ENCODE measurements at regions not wholly inside any gene's neighbourhood (a gene's known extent, or its start where the extent isn't known, plus 50 kb on each side); places are given as distances from the start of the nearest gene placed in this dataset.

DNA sequence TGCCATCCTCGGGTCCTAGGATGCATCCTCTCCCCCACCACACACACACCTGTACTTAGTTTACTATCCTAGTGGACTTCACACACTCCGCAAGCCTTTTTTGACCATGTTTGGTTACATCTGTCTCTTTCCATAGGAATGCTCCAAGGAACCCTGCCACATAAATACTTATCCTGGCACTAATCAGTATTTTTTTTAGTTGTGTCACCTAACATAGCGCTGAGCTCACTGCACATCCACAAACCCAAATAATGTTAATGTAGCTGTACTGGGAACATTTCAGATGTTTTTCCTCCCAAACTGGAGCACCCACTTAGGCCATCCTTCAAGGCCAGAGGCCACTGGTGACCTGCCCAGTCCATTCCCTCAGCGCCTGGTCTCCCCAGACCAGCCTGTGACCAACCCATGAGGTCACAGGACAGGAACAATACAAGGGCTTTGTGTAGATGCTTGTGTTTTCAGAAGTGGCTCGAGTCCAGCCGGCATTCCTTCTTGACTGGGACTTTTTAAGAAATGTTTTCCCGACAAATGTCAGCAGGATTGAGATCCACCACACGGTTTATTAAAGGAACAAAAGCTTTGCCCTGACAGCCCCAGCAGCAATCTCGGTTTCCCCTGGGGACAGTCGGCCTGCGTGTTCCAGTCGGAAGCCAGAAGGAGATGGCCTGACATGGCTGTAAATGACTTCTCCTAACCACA lies 181.4 kb downstream of the JCAD start:
- Histone ChIP-seq H3K4me3 (no peak overlapping the region), H3K27me3 (ENCODE audit: insufficient read depth in 3 of 3, low read length in 2 of 3) (no peaks in the 10 kb centered on the region), H3K4me1 (no peaks in the 10 kb centered on the region), H3K9me3 (no peaks in the 10 kb centered on the region), H3K27ac (no peak overlapping the region), H3K36me3 (ENCODE audit: insufficient read depth in 1 of 2, low read depth in 1 of 2) (no peaks in the 10 kb centered on the region)
- intact Hi-C loops (cut with DNase I) = no loop called here
- TF ChIP-seq, protein P1, sequence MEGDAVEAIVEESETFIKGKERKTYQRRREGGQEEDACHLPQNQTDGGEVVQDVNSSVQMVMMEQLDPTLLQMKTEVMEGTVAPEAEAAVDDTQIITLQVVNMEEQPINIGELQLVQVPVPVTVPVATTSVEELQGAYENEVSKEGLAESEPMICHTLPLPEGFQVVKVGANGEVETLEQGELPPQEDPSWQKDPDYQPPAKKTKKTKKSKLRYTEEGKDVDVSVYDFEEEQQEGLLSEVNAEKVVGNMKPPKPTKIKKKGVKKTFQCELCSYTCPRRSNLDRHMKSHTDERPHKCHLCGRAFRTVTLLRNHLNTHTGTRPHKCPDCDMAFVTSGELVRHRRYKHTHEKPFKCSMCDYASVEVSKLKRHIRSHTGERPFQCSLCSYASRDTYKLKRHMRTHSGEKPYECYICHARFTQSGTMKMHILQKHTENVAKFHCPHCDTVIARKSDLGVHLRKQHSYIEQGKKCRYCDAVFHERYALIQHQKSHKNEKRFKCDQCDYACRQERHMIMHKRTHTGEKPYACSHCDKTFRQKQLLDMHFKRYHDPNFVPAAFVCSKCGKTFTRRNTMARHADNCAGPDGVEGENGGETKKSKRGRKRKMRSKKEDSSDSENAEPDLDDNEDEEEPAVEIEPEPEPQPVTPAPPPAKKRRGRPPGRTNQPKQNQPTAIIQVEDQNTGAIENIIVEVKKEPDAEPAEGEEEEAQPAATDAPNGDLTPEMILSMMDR (IDR thresholded peaks at IDR 0.05) = no peak
- 64 to 74% (median 65%) methylated on average over 12 of the region's 12 CpGs for WGBS, 3 donors
- no peak for DNase-seq
- no peak for ATAC-seq

DNA sequence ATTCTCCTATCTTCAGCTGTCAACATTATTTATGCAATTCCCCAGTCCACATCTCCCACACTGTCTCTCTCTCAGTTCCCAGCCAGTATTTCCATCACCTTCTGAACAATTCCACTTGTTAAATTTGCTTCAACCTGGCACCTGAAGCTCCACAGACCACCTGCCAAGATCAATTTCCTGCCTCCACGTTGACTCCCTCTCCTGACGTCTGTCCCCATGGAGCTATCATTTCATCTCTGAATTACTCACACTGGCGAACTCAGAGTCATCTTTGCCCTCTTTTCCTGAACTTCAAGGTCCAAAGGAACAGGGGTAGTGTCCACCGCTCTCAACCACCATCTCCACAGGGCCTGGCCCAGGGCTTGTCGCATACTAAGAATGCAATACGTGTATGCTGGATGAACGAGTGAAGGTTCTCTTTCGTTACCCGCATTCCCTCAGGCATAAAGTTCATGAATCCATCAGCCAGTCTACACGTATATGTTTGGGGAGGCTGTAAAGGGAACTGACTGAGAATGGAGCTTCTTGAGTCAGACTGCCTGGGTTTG lies 183.3 kb downstream of the JCAD start:
- H3K4me3 ChIP-seq = no peak overlapping the region
- TF ChIP-seq, protein P1 (IDR thresholded peaks at IDR 0.05) = no peak
- no peaks in the 10 kb centered on the region for H3K27me3 ChIP-seq (ENCODE audit: insufficient read depth in 3 of 3, low read length in 2 of 3)
- 85 to 86% (median 85%) methylated on average over 10 of the region's 10 CpGs for WGBS, 3 donors
- ATAC-seq (no peak), DNase-seq (no peak)
- no peaks in the 10 kb centered on the region for H3K4me1 ChIP-seq
- H3K36me3 ChIP-seq (ENCODE audit: insufficient read depth in 1 of 2, low read depth in 1 of 2) = no peaks in the 10 kb centered on the region
- H3K9me3 ChIP-seq = no peaks in the 10 kb centered on the region
- intact Hi-C loops (cut with DNase I) = no loop called here
- H3K27ac ChIP-seq = no peak overlapping the region

DNA sequence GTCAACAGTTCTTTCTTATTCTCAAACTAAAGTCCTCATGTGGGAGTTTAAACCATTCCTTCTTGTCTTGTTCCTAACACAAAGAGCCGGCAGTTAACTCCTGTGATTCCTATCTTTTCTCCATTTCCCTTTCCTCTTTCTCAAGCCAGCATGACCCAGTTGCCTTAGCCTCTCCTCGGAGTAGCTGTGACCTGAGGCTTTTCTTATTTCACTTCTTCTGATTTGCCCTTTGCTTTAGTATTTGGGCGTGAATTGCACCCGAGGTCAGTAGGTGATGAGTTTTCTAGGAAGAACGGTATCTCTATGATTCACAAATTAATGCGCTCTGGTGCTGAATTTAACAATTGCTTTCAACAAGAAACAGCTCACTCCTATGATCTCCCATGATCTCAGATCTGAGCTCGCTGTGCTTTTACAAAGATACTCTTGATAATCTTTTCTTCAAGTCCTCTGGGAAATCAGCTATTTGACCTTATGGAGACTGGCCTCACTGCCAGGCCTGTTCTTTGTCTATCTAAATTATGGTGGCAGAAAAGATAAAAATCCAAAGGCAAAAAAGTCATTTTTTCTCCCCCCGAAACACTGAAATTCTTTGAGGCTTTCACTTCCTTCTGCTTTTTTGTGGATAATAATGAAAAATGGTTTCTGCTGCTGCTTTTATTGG lies 184.6 kb downstream of the JCAD start:
- H3K27ac ChIP-seq = no peak overlapping the region
- no peaks in the 10 kb centered on the region for H3K36me3 ChIP-seq (ENCODE audit: insufficient read depth in 1 of 2, low read depth in 1 of 2)
- no peaks in the 10 kb centered on the region for H3K27me3 ChIP-seq (ENCODE audit: insufficient read depth in 3 of 3, low read length in 2 of 3)
- no peak for DNase-seq
- TF ChIP-seq, protein P1 (IDR thresholded peaks at IDR 0.05) = no peak
- no peaks in the 10 kb centered on the region for H3K4me1 ChIP-seq
- ATAC-seq = no peak
- WGBS, 3 donors = 64 to 73% (median 70%) methylated on average over 8 of the region's 8 CpGs
- intact Hi-C loops (cut with DNase I) = loop anchor here in 1 of 2 donors (5.0 kb wide), 1 partner anchor 53 kb away; no protein-coding TSS in a partner anchor
- H3K4me3 ChIP-seq = no peak overlapping the region
- no peaks in the 10 kb centered on the region for H3K9me3 ChIP-seq

DNA sequence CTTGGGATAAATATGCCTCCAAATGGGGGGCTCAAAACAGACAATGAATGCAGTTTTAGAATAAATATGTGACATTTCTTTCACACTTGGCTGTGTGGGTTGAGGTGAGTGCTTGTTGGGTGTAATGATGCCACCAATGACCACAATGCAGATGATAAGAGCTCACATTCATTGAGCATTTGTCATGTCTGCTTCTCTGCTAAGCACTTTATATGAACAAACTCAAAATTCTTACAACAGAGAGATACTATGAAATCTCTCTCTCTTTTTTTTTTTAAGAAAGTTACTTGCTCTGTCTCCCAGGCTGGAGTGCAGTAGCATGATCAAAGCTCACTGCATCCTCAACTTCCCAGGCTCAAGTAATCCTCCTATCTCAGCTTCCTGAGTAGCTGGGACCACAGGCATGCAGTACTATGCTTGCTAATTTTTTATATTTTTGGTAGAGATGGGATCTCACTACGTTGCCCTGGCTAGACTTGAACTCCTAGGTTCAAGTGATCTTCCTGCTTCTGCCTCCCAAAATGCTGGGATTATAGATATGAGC lies 185.4 kb downstream of the JCAD start:
- Histone ChIP-seq H3K4me3 (no peak overlapping the region), H3K9me3 (no peaks in the 10 kb centered on the region), H3K27ac (no peak overlapping the region), H3K4me1 (no peaks in the 10 kb centered on the region), H3K36me3 (ENCODE audit: insufficient read depth in 1 of 2, low read depth in 1 of 2) (no peaks in the 10 kb centered on the region), H3K27me3 (ENCODE audit: insufficient read depth in 3 of 3, low read length in 2 of 3) (no peaks in the 10 kb centered on the region)
- DNase-seq = no peak
- no peak for ATAC-seq
- 85 to 97% (median 97%) methylated on average over 1 of the region's 1 CpG for WGBS, 3 donors
- intact Hi-C loops (cut with DNase I) = loop anchor here in 1 of 2 donors (5.0 kb wide), 1 partner anchor 53 kb away; no protein-coding TSS in a partner anchor
- TF ChIP-seq, protein P1 (IDR thresholded peaks at IDR 0.05) = no peak
